DND-41 (cell line): ENCODE measurements at regions not wholly inside any gene's neighbourhood (a gene's known extent, or its start where the extent isn't known, plus 50 kb on each side); places are given as distances from the start of the nearest gene placed in this dataset.

Experiments used
- ATAC-seq: fragments of 200-7000 bp; cut with Tn5 transposase; 3 replicates; pipeline ENCODE4 v1.9.1; 2021; ENCODE audit warnings: low read depth; ENCODE audit not compliant: insufficient read depth
- DNase-seq: peaks from one replicate; pipeline ENCODE4 v3.0.0-alpha.2; 2020
- H2AFZ ChIP-seq: 2 replicates; pipeline ENCODE4 v1.6.0; 2012; ENCODE audit warnings: low read depth, low read length
- H3K27ac ChIP-seq: 2 replicates; pipeline ENCODE4 v1.5.1; 2012; ENCODE audit warnings: low read length, inconsistent platforms
- H3K27me3 ChIP-seq: fragments of 200-600 bp; sonication (generic); 2 replicates; pipeline ENCODE4 v1.6.0; 2012; ENCODE audit warnings: low read length, mild to moderate bottlenecking, inconsistent platforms; ENCODE audit not compliant: insufficient read depth, poor library complexity
- H3K36me3 ChIP-seq: 2 replicates; pipeline ENCODE4 v1.5.1; 2012; ENCODE audit warnings: low read length, inconsistent platforms; ENCODE audit not compliant: insufficient read depth
- H3K4me1 ChIP-seq: 2 replicates; pipeline ENCODE4 v1.5.1; 2012; ENCODE audit warnings: mild to moderate bottlenecking, low read length; ENCODE audit not compliant: insufficient read depth
- H3K4me2 ChIP-seq: 2 replicates; pipeline ENCODE4 v1.6.0; 2012; ENCODE audit warnings: mild to moderate bottlenecking, moderate library complexity, low read length, inconsistent platforms; ENCODE audit not compliant: insufficient read depth
- H3K4me3 ChIP-seq, 2 experiments: fragments of 200-600 bp in 1 of 2; shearing (Covaris generic) in 1 of 2; 2 replicates each; pipeline ENCODE4 v1.5.1; 2012 to 2016; ENCODE audit warnings: inconsistent platforms in 2 of 2, low read length in 2 of 2, mild to moderate bottlenecking in 2 of 2, low read depth in 1 of 2, moderate library complexity in 1 of 2
- H3K79me2 ChIP-seq: 2 replicates; pipeline ENCODE4 v1.6.0; 2012; ENCODE audit warnings: low read length, inconsistent platforms; ENCODE audit not compliant: insufficient read depth
- H3K9ac ChIP-seq: 2 replicates; pipeline ENCODE4 v1.6.0; 2012; ENCODE audit warnings: low read depth, mild to moderate bottlenecking, inconsistent platforms, low read length, moderate library complexity
- H3K9me3 ChIP-seq: 2 replicates; pipeline ENCODE4 v1.5.1; 2012; ENCODE audit warnings: low read length, moderate library complexity, mild to moderate bottlenecking, inconsistent platforms; ENCODE audit not compliant: insufficient read depth, severe bottlenecking
- H4K20me1 ChIP-seq: 2 replicates; pipeline ENCODE4 v1.6.0; 2012; ENCODE audit warnings: low read length; ENCODE audit not compliant: insufficient read depth
- CTCF ChIP-seq: IDR thresholded peaks from 2 replicates; pipeline ENCODE4 v1.5.1; 2012; ENCODE audit warnings: borderline replicate concordance, low read length, moderate library complexity, mild to moderate bottlenecking; ENCODE audit not compliant: poor library complexity, severe bottlenecking; ENCODE audit errors: extremely low read depth
- EZH2 ChIP-seq: IDR thresholded peaks from 3 replicates; pipeline ENCODE4 v1.6.1; 2012; ENCODE audit warnings: borderline replicate concordance, low read depth, mild to moderate bottlenecking, moderate library complexity, low read length, inconsistent platforms; ENCODE audit not compliant: severe bottlenecking

- TF ChIP-seq CTCF (no peak), EZH2 (no peak)
- peaks cover 44% of the 10 kb centered on the region for H3K9me3 ChIP-seq
- H3K27me3 ChIP-seq: no peaks in the 10 kb centered on the region
- no peak overlapping the region for H3K9ac ChIP-seq
- no peaks in the 10 kb centered on the region for H3K36me3 ChIP-seq
- H3K79me2 ChIP-seq: no peaks in the 10 kb centered on the region
- H3K4me1 ChIP-seq: no peaks in the 10 kb centered on the region
- H4K20me1 ChIP-seq: no peaks in the 10 kb centered on the region
- no peak overlapping the region for H3K4me2 ChIP-seq
- no peak overlapping the region for H3K4me3 ChIP-seq
- H2AFZ ChIP-seq: no peak overlapping the region
- DNase-seq (no peak), ATAC-seq (no peak)
- no peak overlapping the region for H3K27ac ChIP-seq
These were observed 85.3 kb downstream of the ZNF726 start for GRCh38 chr19:23999821-24000610.

GRCh38 chr19:24000656-24001055 lies 86.0 kb downstream of the ZNF726 start:
- H4K20me1 ChIP-seq: no peaks in the 10 kb centered on the region
- no peak overlapping the region for H3K27ac ChIP-seq
- no peak overlapping the region for H3K4me2 ChIP-seq
- no peak for DNase-seq
- no peak for ATAC-seq
- no peaks in the 10 kb centered on the region for H3K27me3 ChIP-seq
- no peaks in the 10 kb centered on the region for H3K79me2 ChIP-seq
- TF ChIP-seq CTCF (no peak), EZH2 (no peak)
- H3K4me1 ChIP-seq: no peaks in the 10 kb centered on the region
- H3K36me3 ChIP-seq: no peaks in the 10 kb centered on the region
- no peak overlapping the region for H3K9ac ChIP-seq
- H3K4me3 ChIP-seq: no peak overlapping the region
- H2AFZ ChIP-seq: no peak overlapping the region
- H3K9me3 ChIP-seq: peaks cover 44% of the 10 kb centered on the region

GRCh38 chr19:24002256-24002945 lies 84.6 kb upstream of the ZNF254 start:
- H3K27ac ChIP-seq: no peak overlapping the region
- H4K20me1 ChIP-seq: no peaks in the 10 kb centered on the region
- H3K9me3 ChIP-seq: peaks cover 39% of the 10 kb centered on the region
- ATAC-seq: no peak
- H3K4me2 ChIP-seq: no peak overlapping the region
- TF ChIP-seq EZH2 (no peak), CTCF (no peak)
- no peak overlapping the region for H2AFZ ChIP-seq
- H3K36me3 ChIP-seq: no peaks in the 10 kb centered on the region
- no peaks in the 10 kb centered on the region for H3K27me3 ChIP-seq
- no peaks in the 10 kb centered on the region for H3K4me1 ChIP-seq
- no peak for DNase-seq
- H3K9ac ChIP-seq: no peak overlapping the region
- no peaks in the 10 kb centered on the region for H3K79me2 ChIP-seq
- H3K4me3 ChIP-seq: no peak overlapping the region
